ENCODE measurements at regions not wholly inside any gene's neighbourhood (a gene's known extent, or its start where the extent isn't known, plus 50 kb on each side); places are given as distances from the start of the nearest gene placed in this dataset.

DNA sequence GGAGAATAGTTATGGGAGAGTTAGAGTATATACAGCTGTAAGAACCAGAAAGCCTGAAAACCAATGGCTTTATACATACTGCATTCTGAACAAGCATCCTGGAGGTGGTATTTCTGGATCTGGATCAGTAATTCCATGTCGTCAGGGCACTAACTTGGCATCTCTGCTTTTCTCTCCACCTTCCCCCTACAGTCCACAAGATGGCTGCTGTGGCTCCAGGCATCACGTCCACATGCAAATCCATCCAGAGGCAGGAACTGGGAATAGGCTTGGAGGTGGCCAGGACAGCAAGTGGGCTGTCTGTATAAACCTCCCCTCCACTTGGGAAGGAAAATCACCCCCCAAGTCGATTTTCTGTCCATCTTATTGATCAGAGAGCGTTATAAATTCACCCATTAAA is 86.2 kb upstream of the WDR26 start:
- Histone ChIP-seq H3K27me3 (ENCODE audit: insufficient read depth, low read length) (no peaks in the 10 kb centered on the region), H3K4me3 (ENCODE audit: insufficient read depth, low read length) (no peak overlapping the region), H2AFZ (ENCODE audit: low read length) (no peak overlapping the region), H3K36me3 (ENCODE audit: insufficient read depth, low read length) (no peaks in the 10 kb centered on the region), H3K9me3 (ENCODE audit: low read depth, low read length) (peaks cover 2% of the 10 kb centered on the region), H3K27ac (ENCODE audit: low read depth, low read length) (no peak overlapping the region), H3K79me2 (ENCODE audit: insufficient read depth, low read length) (no peaks in the 10 kb centered on the region), H3K4me1 (ENCODE audit: insufficient read depth, low read length) (peaks cover 20% of the 10 kb centered on the region), H4K20me1 (ENCODE audit: insufficient read depth, low read length) (no peaks in the 10 kb centered on the region), H3K4me2 (ENCODE audit: insufficient read depth, low read length) (no peak overlapping the region)
- DNase-seq (ENCODE audit: insufficient read length, low spot score, missing footprints): no peak
- TF ChIP-seq CTCF (IDR thresholded peaks at IDR 0.05; ENCODE audit: extremely low read depth, low read depth, low read length): no peak

- H3K27ac ChIP-seq (ENCODE audit: low read depth, low read length): no peak overlapping the region
- H3K4me3 ChIP-seq (ENCODE audit: insufficient read depth, low read length): no peak overlapping the region
- no peak overlapping the region for H2AFZ ChIP-seq (ENCODE audit: low read length)
- peaks cover 2% of the 10 kb centered on the region for H3K9me3 ChIP-seq (ENCODE audit: low read depth, low read length)
- H3K4me2 ChIP-seq (ENCODE audit: insufficient read depth, low read length): no peak overlapping the region
- no peaks in the 10 kb centered on the region for H3K27me3 ChIP-seq (ENCODE audit: insufficient read depth, low read length)
- peaks cover 20% of the 10 kb centered on the region for H3K4me1 ChIP-seq (ENCODE audit: insufficient read depth, low read length)
- H3K79me2 ChIP-seq (ENCODE audit: insufficient read depth, low read length): no peaks in the 10 kb centered on the region
- H4K20me1 ChIP-seq (ENCODE audit: insufficient read depth, low read length): no peaks in the 10 kb centered on the region
- no peak for DNase-seq (ENCODE audit: insufficient read length, low spot score, missing footprints)
- H3K36me3 ChIP-seq (ENCODE audit: insufficient read depth, low read length): no peaks in the 10 kb centered on the region
- TF ChIP-seq CTCF (IDR thresholded peaks at IDR 0.05; ENCODE audit: extremely low read depth, low read depth, low read length): peak; percentile 6
Measured at GRCh38 chr1:224521904-224522734, 87.5 kb upstream of the WDR26 start.

GRCh38 chr1:224523676-224524075 is 89.1 kb upstream of the WDR26 start:
- Histone ChIP-seq H2AFZ (ENCODE audit: low read length) (no peak overlapping the region), H3K27me3 (ENCODE audit: insufficient read depth, low read length) (no peaks in the 10 kb centered on the region), H3K79me2 (ENCODE audit: insufficient read depth, low read length) (no peaks in the 10 kb centered on the region), H3K27ac (ENCODE audit: low read depth, low read length) (no peak overlapping the region), H3K36me3 (ENCODE audit: insufficient read depth, low read length) (no peaks in the 10 kb centered on the region), H4K20me1 (ENCODE audit: insufficient read depth, low read length) (no peaks in the 10 kb centered on the region), H3K4me3 (ENCODE audit: insufficient read depth, low read length) (no peak overlapping the region), H3K4me2 (ENCODE audit: insufficient read depth, low read length) (no peak overlapping the region), H3K9me3 (ENCODE audit: low read depth, low read length) (peaks cover 2% of the 10 kb centered on the region), H3K4me1 (ENCODE audit: insufficient read depth, low read length) (peaks cover 22% of the 10 kb centered on the region)
- no peak for TF ChIP-seq CTCF (IDR thresholded peaks at IDR 0.05; ENCODE audit: extremely low read depth, low read depth, low read length)
- no peak for DNase-seq (ENCODE audit: insufficient read length, low spot score, missing footprints)

DNA sequence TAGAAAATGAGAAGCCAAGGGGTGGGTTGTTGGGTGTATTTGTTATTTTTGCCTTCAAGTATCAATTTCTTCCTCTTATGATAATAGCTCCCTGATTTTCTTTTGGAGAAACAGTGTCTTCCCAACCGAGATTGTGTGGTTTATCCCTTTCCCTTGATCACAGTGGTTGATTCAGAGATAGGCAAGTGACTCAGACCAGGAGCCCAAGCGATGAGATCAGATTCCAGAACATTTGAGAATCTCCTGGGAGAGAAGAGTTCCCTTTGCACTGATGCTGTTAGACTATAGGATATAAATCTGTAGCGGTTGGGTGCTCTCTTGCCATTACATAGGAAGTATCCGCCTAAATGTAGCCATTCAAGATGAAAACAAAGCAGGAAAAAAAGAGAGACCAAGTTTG is 90.1 kb upstream of the WDR26 start:
- H3K9me3 ChIP-seq (ENCODE audit: low read depth, low read length): peaks cover 2% of the 10 kb centered on the region
- no peak for TF ChIP-seq CTCF (IDR thresholded peaks at IDR 0.05; ENCODE audit: extremely low read depth, low read depth, low read length)
- H3K36me3 ChIP-seq (ENCODE audit: insufficient read depth, low read length): no peaks in the 10 kb centered on the region
- no peak overlapping the region for H2AFZ ChIP-seq (ENCODE audit: low read length)
- DNase-seq (ENCODE audit: insufficient read length, low spot score, missing footprints): peak; percentile 82
- H3K4me2 ChIP-seq (ENCODE audit: insufficient read depth, low read length): no peak overlapping the region
- no peaks in the 10 kb centered on the region for H4K20me1 ChIP-seq (ENCODE audit: insufficient read depth, low read length)
- H3K4me1 ChIP-seq (ENCODE audit: insufficient read depth, low read length): peaks cover 32% of the 10 kb centered on the region
- no peak overlapping the region for H3K27ac ChIP-seq (ENCODE audit: low read depth, low read length)
- H3K79me2 ChIP-seq (ENCODE audit: insufficient read depth, low read length): no peaks in the 10 kb centered on the region
- no peaks in the 10 kb centered on the region for H3K27me3 ChIP-seq (ENCODE audit: insufficient read depth, low read length)
- no peak overlapping the region for H3K4me3 ChIP-seq (ENCODE audit: insufficient read depth, low read length)

Measured in osteoblast (primary cell).